MCF 10A (cell line): ENCODE measurements at regions not wholly inside any gene's neighbourhood (a gene's known extent, or its start where the extent isn't known, plus 50 kb on each side); places are given as distances from the start of the nearest gene placed in this dataset.

Experiments used
- BruUV-seq: library from RNA; stranded (reverse); fragments of 400-500 nt; replicated peaks from 2 replicates; lab custom pipeline; 2021; lab: Mats Ljungman, UMichigan
- CTCF ChIA-PET: fragments of 300-600 bp; sonication (Branson Sonifier 250); formaldehyde crosslinking; extraction: SDS; loops from one replicate; lab custom pipeline; 2021; ENCODE audit warnings: antibody characterized with exemption, inconsistent platforms; lab: Yijun Ruan, JAX
- POLR2A ChIA-PET: fragments of 300-600, 350-650 bp; sonication (Branson Sonifier 250); formaldehyde crosslinking; extraction: SDS; loops from one replicate; lab custom pipeline; 2020; ENCODE audit warnings: antibody characterized with exemption, inconsistent platforms; lab: Yijun Ruan, JAX
- DNase-seq: peaks from one replicate; pipeline ENCODE4 v3.0.0-alpha.2; 2018; ENCODE audit not compliant: unreplicated experiment
- H3K27ac Mint-ChIP-seq: one replicate; pipeline ENCODE4 v1.8.0; 2022; ENCODE audit warnings: mild to moderate bottlenecking, low read depth, mixed read lengths; ENCODE audit not compliant: unreplicated experiment
- H3K27me3 Mint-ChIP-seq: one replicate; pipeline ENCODE4 v1.8.0; 2022; ENCODE audit warnings: mixed read lengths; ENCODE audit not compliant: insufficient read depth, unreplicated experiment
- H3K36me3 Mint-ChIP-seq: one replicate; pipeline ENCODE4 v1.8.0; 2022; ENCODE audit warnings: mild to moderate bottlenecking, moderate library complexity, mixed read lengths; ENCODE audit not compliant: insufficient read depth, unreplicated experiment
- H3K4me1 Mint-ChIP-seq: one replicate; pipeline ENCODE4 v1.8.0; 2022; ENCODE audit warnings: mixed read lengths; ENCODE audit not compliant: insufficient read depth, unreplicated experiment
- H3K4me3 Mint-ChIP-seq: one replicate; pipeline ENCODE4 v1.8.0; 2022; ENCODE audit warnings: mild to moderate bottlenecking, moderate library complexity, mixed read lengths; ENCODE audit not compliant: unreplicated experiment
- H3K9me3 Mint-ChIP-seq: one replicate; pipeline ENCODE4 v1.8.0; 2022; ENCODE audit warnings: mixed read lengths; ENCODE audit not compliant: unreplicated experiment
- intact Hi-C: fragments of 100-400 bp; cut with micrococcal nuclease; formaldehyde crosslinking; loops from 2 replicates; pipeline ENCODE4 v1.14.1; 2022
- TF ChIP-seq, protein P1 (sequence below): fragments of 200-600 bp; IDR thresholded peaks from one replicate; pipeline ENCODE4 v1.8.0; 2022; ENCODE audit warnings: antibody characterized with exemption, mild to moderate bottlenecking; ENCODE audit not compliant: unreplicated experiment

DNA sequence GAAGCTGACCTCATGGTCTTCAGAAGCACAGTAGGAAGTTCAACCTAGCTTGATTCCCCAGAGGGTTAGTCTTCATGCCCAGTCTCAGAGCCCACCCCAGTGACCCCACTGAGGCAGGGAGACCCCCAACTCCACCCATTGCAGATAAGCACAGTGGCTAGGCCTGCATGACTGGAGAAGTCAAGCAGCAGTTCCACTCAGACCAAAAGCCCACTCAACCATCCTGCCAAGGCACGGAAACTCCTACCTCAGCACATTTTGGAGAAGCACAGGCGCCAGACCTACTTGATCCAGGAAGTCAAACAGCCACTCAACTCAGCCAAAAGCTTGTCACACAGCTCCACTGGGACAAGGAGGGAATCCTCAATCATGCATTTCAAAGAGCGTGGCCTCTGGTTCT is 78.4 kb upstream of the HTR1E start:
- no peaks in the 10 kb centered on the region for H3K4me1 Mint-ChIP-seq
- DNase-seq = no peak
- H3K4me3 Mint-ChIP-seq = no peak overlapping the region
- intact Hi-C loops = loop anchor here (1.0 to 5.0 kb wide), 3 partner anchors 170 to 1102 kb away; no protein-coding TSS in a partner anchor
- TF ChIP-seq, protein P1, sequence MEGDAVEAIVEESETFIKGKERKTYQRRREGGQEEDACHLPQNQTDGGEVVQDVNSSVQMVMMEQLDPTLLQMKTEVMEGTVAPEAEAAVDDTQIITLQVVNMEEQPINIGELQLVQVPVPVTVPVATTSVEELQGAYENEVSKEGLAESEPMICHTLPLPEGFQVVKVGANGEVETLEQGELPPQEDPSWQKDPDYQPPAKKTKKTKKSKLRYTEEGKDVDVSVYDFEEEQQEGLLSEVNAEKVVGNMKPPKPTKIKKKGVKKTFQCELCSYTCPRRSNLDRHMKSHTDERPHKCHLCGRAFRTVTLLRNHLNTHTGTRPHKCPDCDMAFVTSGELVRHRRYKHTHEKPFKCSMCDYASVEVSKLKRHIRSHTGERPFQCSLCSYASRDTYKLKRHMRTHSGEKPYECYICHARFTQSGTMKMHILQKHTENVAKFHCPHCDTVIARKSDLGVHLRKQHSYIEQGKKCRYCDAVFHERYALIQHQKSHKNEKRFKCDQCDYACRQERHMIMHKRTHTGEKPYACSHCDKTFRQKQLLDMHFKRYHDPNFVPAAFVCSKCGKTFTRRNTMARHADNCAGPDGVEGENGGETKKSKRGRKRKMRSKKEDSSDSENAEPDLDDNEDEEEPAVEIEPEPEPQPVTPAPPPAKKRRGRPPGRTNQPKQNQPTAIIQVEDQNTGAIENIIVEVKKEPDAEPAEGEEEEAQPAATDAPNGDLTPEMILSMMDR = no peak
- ChIA-PET CTCF (interaction anchor here (0.7 to 1.6 kb wide), 11 partner anchors 9 to 1102 kb away, joined by 3 to 7 read pairs (median 4); no protein-coding TSS in a partner anchor), POLR2A (no interaction called here)
- no peaks in the 10 kb centered on the region for H3K9me3 Mint-ChIP-seq
- BruUV-seq = no TSS peak
- no peaks in the 10 kb centered on the region for H3K27me3 Mint-ChIP-seq
- H3K27ac Mint-ChIP-seq = no peak overlapping the region
- H3K36me3 Mint-ChIP-seq = no peaks in the 10 kb centered on the region

DNA sequence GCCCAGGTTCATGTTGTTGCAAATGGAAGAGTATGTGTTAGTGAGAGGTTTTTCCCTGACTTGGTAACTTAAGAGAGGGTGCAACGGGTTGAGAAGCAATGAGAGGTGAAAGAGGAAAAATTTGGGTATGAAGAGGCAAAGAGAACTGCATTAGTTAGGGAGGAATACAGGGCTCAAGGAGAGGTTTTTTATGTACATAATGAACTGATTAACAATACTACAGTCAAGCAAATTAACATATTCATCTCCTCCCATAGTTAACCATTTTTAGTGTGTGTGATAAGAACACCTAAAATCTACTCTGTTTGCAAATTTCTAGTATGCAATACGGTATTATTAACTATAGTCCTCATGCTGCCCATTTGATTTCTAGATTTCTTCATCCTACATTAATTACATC is 79.5 kb upstream of the HTR1E start:
- POLR2A ChIA-PET = no interaction called here
- Mint-ChIP-seq H3K9me3 (no peaks in the 10 kb centered on the region), H3K27me3 (no peaks in the 10 kb centered on the region), H3K4me3 (no peak overlapping the region), H3K4me1 (no peaks in the 10 kb centered on the region), H3K27ac (no peak overlapping the region), H3K36me3 (no peaks in the 10 kb centered on the region)
- TF ChIP-seq, protein P1 = no peak
- intact Hi-C loops = loop anchor here (1.0 to 5.0 kb wide), 3 partner anchors 500 to 1100 kb away; no protein-coding TSS in a partner anchor
- BruUV-seq = no TSS peak
- no peak for DNase-seq
- CTCF ChIA-PET = interaction anchor here (0.6 to 1.5 kb wide), 5 partner anchors 18 to 935 kb away, joined by 3 to 14 read pairs (median 4); no protein-coding TSS in a partner anchor

DNA sequence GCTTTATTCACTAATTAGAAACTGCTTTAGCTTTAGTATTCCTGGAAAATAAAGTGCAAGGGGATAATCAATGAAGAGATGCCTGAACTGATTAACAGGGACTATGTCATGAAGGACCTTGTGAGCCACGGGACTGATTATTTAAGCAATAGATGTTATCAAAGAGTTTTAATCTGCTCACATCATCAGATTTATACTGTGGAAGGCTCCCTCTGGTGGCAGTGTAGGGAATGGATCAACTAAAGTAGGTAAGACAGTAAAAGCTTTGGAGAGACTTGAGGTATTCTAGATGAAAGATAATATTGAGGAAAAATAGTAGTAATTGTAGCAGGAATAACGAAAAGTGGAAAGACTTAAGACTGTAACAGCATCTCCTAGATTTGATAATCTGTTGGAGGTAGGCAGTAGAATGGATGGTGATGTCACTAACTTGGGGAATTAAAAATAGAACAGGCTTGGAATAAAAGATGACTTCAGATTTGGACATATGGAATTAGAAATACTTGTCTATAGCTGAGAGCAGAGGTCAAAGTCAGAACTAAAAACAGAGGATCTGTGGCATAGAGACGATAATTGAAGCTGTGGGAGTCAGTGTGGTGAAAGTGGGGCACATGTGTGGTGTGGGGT is 80.3 kb upstream of the HTR1E start:
- Mint-ChIP-seq H3K27me3 (no peaks in the 10 kb centered on the region), H3K4me3 (no peak overlapping the region), H3K36me3 (no peaks in the 10 kb centered on the region), H3K27ac (no peak overlapping the region), H3K9me3 (no peaks in the 10 kb centered on the region), H3K4me1 (no peaks in the 10 kb centered on the region)
- ChIA-PET CTCF (interaction anchor here (0.5 to 1.5 kb wide), 18 partner anchors 8 to 1184 kb away, joined by 3 to 14 read pairs (median 4); no protein-coding TSS in a partner anchor), POLR2A (no interaction called here)
- intact Hi-C loops = loop anchor here (1.0 to 5.0 kb wide), 3 partner anchors 500 to 1100 kb away; no protein-coding TSS in a partner anchor
- BruUV-seq = no TSS peak
- TF ChIP-seq, protein P1 = peak; percentile 70
- DNase-seq = peak; percentile 68

DNA sequence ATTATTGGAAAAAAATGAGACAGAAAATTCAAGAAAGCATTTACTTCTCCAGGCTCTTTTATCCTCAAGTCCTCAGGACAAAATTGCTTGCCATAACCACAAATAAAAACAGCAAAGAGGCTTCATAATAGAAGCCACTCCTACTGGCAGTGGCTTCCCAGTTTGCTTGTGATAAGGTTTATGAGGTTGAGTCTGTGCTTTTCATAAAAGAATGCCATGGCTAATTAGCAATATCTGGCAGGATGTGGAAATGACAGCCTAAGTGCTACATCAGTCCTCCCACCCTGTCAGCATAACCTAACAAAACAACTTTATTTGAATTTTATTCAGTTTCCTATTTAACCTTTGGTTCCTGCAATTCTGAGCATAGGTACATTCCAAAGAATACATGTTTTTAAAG is 80.9 kb upstream of the HTR1E start:
- intact Hi-C loops = loop anchor here (5.0 kb wide), 2 partner anchors 499 to 1099 kb away; no protein-coding TSS in a partner anchor
- ChIA-PET CTCF (interaction anchor here (0.5 to 1.5 kb wide), 12 partner anchors 8 to 1091 kb away, joined by 3 to 14 read pairs (median 3); no protein-coding TSS in a partner anchor), POLR2A (no interaction called here)
- no TSS peak for BruUV-seq
- Mint-ChIP-seq H3K27ac (no peak overlapping the region), H3K9me3 (no peaks in the 10 kb centered on the region), H3K4me1 (no peaks in the 10 kb centered on the region), H3K27me3 (no peaks in the 10 kb centered on the region), H3K36me3 (no peaks in the 10 kb centered on the region), H3K4me3 (no peak overlapping the region)
- no peak for DNase-seq
- TF ChIP-seq, protein P1 = no peak
